Activated naive CD8-positive, alpha-beta T cell treated with anti-CD3 and anti-CD28 coated beads, Interleukin-2, amount 50 U/mL, for 24 hours (primary cell): ENCODE measurements at regions not wholly inside any gene's neighbourhood (a gene's known extent, or its start where the extent isn't known, plus 50 kb on each side); places are given as distances from the start of the nearest gene placed in this dataset.
"Not testable (repeated sequence)": the region's sequence is repeated elsewhere in the genome, so short reads cannot be mapped to it uniquely, and the experiment has no call there.

ENCODE experiments used
- ATAC-seq: fragments of 150-1000 bp; cut with Tn5 transposase; one replicate; pipeline ENCODE4 v1.10.0; 2021
- DNase-seq: peaks from one replicate; pipeline ENCODE4 v3.0.0; 2021
- H3K27ac Mint-ChIP-seq: one replicate; pipeline ENCODE4 v1.8.0; 2021; ENCODE audit warnings: mild to moderate bottlenecking, mixed read lengths
- H3K27me3 Mint-ChIP-seq: one replicate; pipeline ENCODE4 v1.8.0; 2021; ENCODE audit warnings: mixed read lengths
- H3K36me3 Mint-ChIP-seq: one replicate; pipeline ENCODE4 v1.8.0; 2021; ENCODE audit warnings: low read depth, mixed read lengths
- H3K4me1 Mint-ChIP-seq: one replicate; pipeline ENCODE4 v1.8.0; 2021; ENCODE audit warnings: mixed read lengths
- H3K4me3 Mint-ChIP-seq: one replicate; pipeline ENCODE4 v1.8.0; 2021; ENCODE audit warnings: mild to moderate bottlenecking, moderate library complexity, mixed read lengths
- H3K9me3 Mint-ChIP-seq: one replicate; pipeline ENCODE4 v1.8.0; 2021; ENCODE audit warnings: mixed read lengths

GRCh38 chr18:6571239-6571602 lies 156.5 kb upstream of the L3MBTL4 start:
- Mint-ChIP-seq H3K27ac (no peak overlapping the region), H3K4me3 (no peak overlapping the region), H3K9me3 (peaks cover 4% of the 10 kb centered on the region), H3K27me3 (no peaks in the 10 kb centered on the region), H3K4me1 (no peaks in the 10 kb centered on the region), H3K36me3 (no peaks in the 10 kb centered on the region)
- ATAC-seq (no peak), DNase-seq (no peak)

- not testable (repeated sequence) for H3K4me3 Mint-ChIP-seq, H3K36me3 Mint-ChIP-seq, DNase-seq, H3K27ac Mint-ChIP-seq, ATAC-seq, H3K9me3 Mint-ChIP-seq, H3K27me3 Mint-ChIP-seq, H3K4me1 Mint-ChIP-seq
Observed at GRCh38 chr18:6572192-6572591, 157.3 kb upstream of the ARHGAP28 start.

- DNase-seq (no peak), ATAC-seq (no peak)
- Mint-ChIP-seq H3K27ac (no peak overlapping the region), H3K4me1 (no peaks in the 10 kb centered on the region), H3K36me3 (no peaks in the 10 kb centered on the region), H3K9me3 (peaks cover 4% of the 10 kb centered on the region), H3K4me3 (no peak overlapping the region), H3K27me3 (no peaks in the 10 kb centered on the region)
Observed at GRCh38 chr18:6574631-6575030, 154.9 kb upstream of the ARHGAP28 start.

- Mint-ChIP-seq H3K9me3 (peaks cover 4% of the 10 kb centered on the region), H3K36me3 (no peaks in the 10 kb centered on the region), H3K4me3 (no peak overlapping the region), H3K27me3 (no peaks in the 10 kb centered on the region), H3K4me1 (no peaks in the 10 kb centered on the region), H3K27ac (no peak overlapping the region)
- DNase-seq (no peak), ATAC-seq (no peak)
Observed at GRCh38 chr18:6575908-6576307, 153.6 kb upstream of the ARHGAP28 start.

GRCh38 chr18:6576718-6577375 lies 152.7 kb upstream of the ARHGAP28 start:
- DNase-seq (no peak), ATAC-seq (no peak)
- Mint-ChIP-seq H3K27ac (no peak overlapping the region), H3K36me3 (no peaks in the 10 kb centered on the region), H3K4me3 (no peak overlapping the region), H3K9me3 (peaks cover 12% of the 10 kb centered on the region), H3K27me3 (no peaks in the 10 kb centered on the region), H3K4me1 (no peaks in the 10 kb centered on the region)

GRCh38 chr18:6578686-6579085 lies 150.8 kb upstream of the ARHGAP28 start:
- DNase-seq, result no peak
- no peaks in the 10 kb centered on the region for H3K4me1 Mint-ChIP-seq
- no peaks in the 10 kb centered on the region for H3K27me3 Mint-ChIP-seq
- no peak for ATAC-seq
- no peaks in the 10 kb centered on the region for H3K36me3 Mint-ChIP-seq
- H3K4me3 Mint-ChIP-seq, result no peak overlapping the region
- no peak overlapping the region for H3K27ac Mint-ChIP-seq
- peaks cover 19% of the 10 kb centered on the region for H3K9me3 Mint-ChIP-seq

- ATAC-seq (no peak), DNase-seq (no peak)
- no peak overlapping the region for H3K4me3 Mint-ChIP-seq
- no peak overlapping the region for H3K27ac Mint-ChIP-seq
- H3K27me3 Mint-ChIP-seq, result no peaks in the 10 kb centered on the region
- H3K9me3 Mint-ChIP-seq, result peaks cover 27% of the 10 kb centered on the region
- H3K4me1 Mint-ChIP-seq, result no peaks in the 10 kb centered on the region
- H3K36me3 Mint-ChIP-seq, result peaks cover 3% of the 10 kb centered on the region
Observed at GRCh38 chr18:6579486-6579885, 150.0 kb upstream of the ARHGAP28 start.

GRCh38 chr18:6580401-6580800 lies 149.1 kb upstream of the ARHGAP28 start:
- H3K27ac Mint-ChIP-seq, result no peak overlapping the region
- no peaks in the 10 kb centered on the region for H3K4me1 Mint-ChIP-seq
- H3K9me3 Mint-ChIP-seq, result peaks cover 32% of the 10 kb centered on the region
- no peak overlapping the region for H3K4me3 Mint-ChIP-seq
- ATAC-seq (no peak), DNase-seq (no peak)
- no peaks in the 10 kb centered on the region for H3K27me3 Mint-ChIP-seq
- peaks cover 3% of the 10 kb centered on the region for H3K36me3 Mint-ChIP-seq

- DNase-seq, result no peak
- no peaks in the 10 kb centered on the region for H3K4me1 Mint-ChIP-seq
- no peaks in the 10 kb centered on the region for H3K27me3 Mint-ChIP-seq
Observed at GRCh38 chr18:6589923-6590322, 139.6 kb upstream of the ARHGAP28 start.

GRCh38 chr18:6590326-6590725 lies 139.2 kb upstream of the ARHGAP28 start:
- DNase-seq (no peak), ATAC-seq (no peak)
- Mint-ChIP-seq H3K27ac (no peak overlapping the region), H3K4me1 (no peaks in the 10 kb centered on the region), H3K4me3 (no peak overlapping the region), H3K27me3 (no peaks in the 10 kb centered on the region), H3K36me3 (no peaks in the 10 kb centered on the region), H3K9me3 (peaks cover 10% of the 10 kb centered on the region)

More at GRCh38 chr18:6589923-6590322, 139.6 kb upstream of the ARHGAP28 start:
- no peaks in the 10 kb centered on the region for H3K36me3 Mint-ChIP-seq
- H3K9me3 Mint-ChIP-seq, result peaks cover 8% of the 10 kb centered on the region
- no peak overlapping the region for H3K27ac Mint-ChIP-seq
- H3K4me3 Mint-ChIP-seq, result no peak overlapping the region
- no peak for ATAC-seq

GRCh38 chr18:6591491-6591890 lies 138.0 kb upstream of the ARHGAP28 start:
- H3K27ac Mint-ChIP-seq, result no peak overlapping the region
- no peaks in the 10 kb centered on the region for H3K27me3 Mint-ChIP-seq
- DNase-seq, result no peak
- peaks cover 11% of the 10 kb centered on the region for H3K9me3 Mint-ChIP-seq
- ATAC-seq, result no peak
- H3K4me1 Mint-ChIP-seq, result no peaks in the 10 kb centered on the region
- H3K36me3 Mint-ChIP-seq, result no peaks in the 10 kb centered on the region
- no peak overlapping the region for H3K4me3 Mint-ChIP-seq

GRCh38 chr18:6592522-6592921 lies 137.0 kb upstream of the ARHGAP28 start:
- Mint-ChIP-seq H3K36me3 (no peaks in the 10 kb centered on the region), H3K4me3 (no peak overlapping the region), H3K27ac (no peak overlapping the region), H3K27me3 (no peaks in the 10 kb centered on the region), H3K4me1 (no peaks in the 10 kb centered on the region), H3K9me3 (peaks cover 11% of the 10 kb centered on the region)
- no peak for DNase-seq
- no peak for ATAC-seq

GRCh38 chr18:6593142-6593885 lies 136.2 kb upstream of the ARHGAP28 start:
- H3K27ac Mint-ChIP-seq, result no peak overlapping the region
- H3K9me3 Mint-ChIP-seq, result peaks cover 11% of the 10 kb centered on the region
- H3K36me3 Mint-ChIP-seq, result no peaks in the 10 kb centered on the region
- no peaks in the 10 kb centered on the region for H3K27me3 Mint-ChIP-seq
- ATAC-seq (no peak), DNase-seq (no peak)
- no peaks in the 10 kb centered on the region for H3K4me1 Mint-ChIP-seq
- no peak overlapping the region for H3K4me3 Mint-ChIP-seq

GRCh38 chr18:6595666-6596065 lies 133.8 kb upstream of the ARHGAP28 start:
- H3K4me1 Mint-ChIP-seq, result no peaks in the 10 kb centered on the region
- no peak overlapping the region for H3K4me3 Mint-ChIP-seq
- H3K36me3 Mint-ChIP-seq, result no peaks in the 10 kb centered on the region
- DNase-seq (no peak), ATAC-seq (no peak)
- H3K27me3 Mint-ChIP-seq, result no peaks in the 10 kb centered on the region
- H3K27ac Mint-ChIP-seq, result no peak overlapping the region
- peaks cover 11% of the 10 kb centered on the region for H3K9me3 Mint-ChIP-seq

GRCh38 chr18:6598657-6599056 lies 130.9 kb upstream of the ARHGAP28 start:
- Mint-ChIP-seq H3K27me3 (no peaks in the 10 kb centered on the region), H3K36me3 (no peaks in the 10 kb centered on the region), H3K27ac (no peak overlapping the region), H3K4me1 (no peaks in the 10 kb centered on the region), H3K9me3 (peaks cover 10% of the 10 kb centered on the region), H3K4me3 (no peak overlapping the region)
- DNase-seq (no peak), ATAC-seq (no peak)
